CD14-positive monocyte (primary cell): ENCODE measurements at regions not wholly inside any gene's neighbourhood (a gene's known extent, or its start where the extent isn't known, plus 50 kb on each side); places are given as distances from the start of the nearest gene placed in this dataset.

Experiments
- DNase-seq, 3 donors: peaks; one replicate each; pipeline ENCODE4 v3.0.0-alpha.2; 2011 to 2022
- H2AFZ ChIP-seq: 2 replicates; pipeline ENCODE4 v1.6.0; 2012; ENCODE audit warnings: mild to moderate bottlenecking, low read depth, low read length, inconsistent platforms; ENCODE audit not compliant: insufficient read depth, poor library complexity, severe bottlenecking
- H3K27ac ChIP-seq, 2 donors: 1 replicate in 1 of 2; 2 replicates in 1 of 2; pipeline ENCODE4 v1.5.1; 2012 to 2013; ENCODE audit warnings: low read length in 2 of 2, control low read depth in 1 of 2, inconsistent platforms in 1 of 2, low read depth in 1 of 2, mild to moderate bottlenecking in 1 of 2
- H3K27me3 ChIP-seq, 2 donors: one replicate each; pipeline versions ENCODE4 v1.6.0 to v1.6.1; 2011 to 2013; ENCODE audit warnings: low read length in 2 of 2; ENCODE audit not compliant: control insufficient read depth in 2 of 2, insufficient read depth in 2 of 2
- H3K36me3 ChIP-seq, 2 donors: replicated peaks in 1 of 2; 1 replicate in 1 of 2; 2 replicates in 1 of 2; pipeline versions ENCODE4 v1.5.1 to v1.6.1; 2012 to 2013; ENCODE audit warnings: low read length in 2 of 2, control low read depth in 1 of 2, inconsistent platforms in 1 of 2, mild to moderate bottlenecking in 1 of 2; ENCODE audit not compliant: insufficient read depth in 2 of 2, control insufficient read depth in 1 of 2
- H3K4me1 ChIP-seq, 2 donors: 1 replicate in 1 of 2; 2 replicates in 1 of 2; pipeline versions ENCODE4 v1.5.1 to v1.6.1; 2012 to 2013; ENCODE audit warnings: low read length in 2 of 2, control low read depth in 1 of 2, inconsistent platforms in 1 of 2, mild to moderate bottlenecking in 1 of 2, moderate library complexity in 1 of 2; ENCODE audit not compliant: insufficient read depth in 2 of 2, control insufficient read depth in 1 of 2
- H3K4me2 ChIP-seq: replicated peaks from 2 replicates; pipeline ENCODE3; 2012; ENCODE audit warnings: low read length, moderate library complexity, mild to moderate bottlenecking; ENCODE audit not compliant: poor library complexity, severe bottlenecking; ENCODE audit errors: extremely low read depth
- H3K4me3 ChIP-seq, 3 experiments: fragments of 200-600 bp in 1 of 3; sonication (generic) in 1 of 3; replicated peaks in 1 of 3; 1 replicate in 2 of 3; 2 replicates in 1 of 3; pipeline ENCODE4 v1.5.1; 2011 to 2013; ENCODE audit warnings: low read length in 3 of 3, mild to moderate bottlenecking in 3 of 3, control low read depth in 2 of 3, low read depth in 2 of 3, inconsistent platforms in 1 of 3, moderate library complexity in 1 of 3
- H3K79me2 ChIP-seq: 2 replicates; pipeline ENCODE4 v1.6.0; 2012; ENCODE audit warnings: mild to moderate bottlenecking, control low read depth, inconsistent platforms, low read length, moderate library complexity; ENCODE audit not compliant: insufficient read depth
- H3K9ac ChIP-seq: 2 replicates; pipeline ENCODE4 v1.6.0; 2017; ENCODE audit warnings: low read length, mild to moderate bottlenecking; ENCODE audit not compliant: insufficient read depth, poor library complexity, severe bottlenecking
- H3K9me3 ChIP-seq, 2 donors: replicated peaks in 1 of 2; 1 replicate in 1 of 2; 2 replicates in 1 of 2; pipeline versions ENCODE4 v1.5.1 to v1.6.1; 2012 to 2013; ENCODE audit warnings: low read length in 2 of 2, control low read depth in 1 of 2; ENCODE audit not compliant: control insufficient read depth in 1 of 2, insufficient read depth in 1 of 2
- H4K20me1 ChIP-seq: 2 replicates; pipeline ENCODE4 v1.6.0; 2012; ENCODE audit warnings: mild to moderate bottlenecking, low read length, control low read depth, moderate library complexity; ENCODE audit not compliant: insufficient read depth
- H3K27ac Mint-ChIP-seq, 7 donors: one replicate each; pipeline ENCODE4 v1.8.0; 2020; ENCODE audit warnings: mild to moderate bottlenecking in 7 of 7, mixed read lengths in 7 of 7, moderate library complexity in 6 of 7, inconsistent platforms in 2 of 7
- H3K27me3 Mint-ChIP-seq, 3 donors: one replicate each; pipeline ENCODE4 v1.8.0; 2021 to 2022; ENCODE audit warnings: low read depth in 3 of 3, mild to moderate bottlenecking in 3 of 3, mixed read lengths in 3 of 3, moderate library complexity in 3 of 3, inconsistent platforms in 1 of 3
- H3K36me3 Mint-ChIP-seq, 2 donors: one replicate each; pipeline ENCODE4 v1.8.0; 2020; ENCODE audit warnings: mixed read lengths in 2 of 2, inconsistent platforms in 1 of 2, mild to moderate bottlenecking in 1 of 2
- H3K4me1 Mint-ChIP-seq: one replicate; pipeline ENCODE4 v1.8.0; 2020; ENCODE audit warnings: mild to moderate bottlenecking, mixed read lengths
- H3K4me3 Mint-ChIP-seq, 2 donors: one replicate each; pipeline ENCODE4 v1.8.0; 2020; ENCODE audit warnings: mild to moderate bottlenecking in 2 of 2, mixed read lengths in 2 of 2, moderate library complexity in 1 of 2
- H3K9me3 Mint-ChIP-seq, 7 donors: one replicate each; pipeline ENCODE4 v1.8.0; 2020 to 2022; ENCODE audit warnings: mixed read lengths in 7 of 7, mild to moderate bottlenecking in 6 of 7, moderate library complexity in 6 of 7, inconsistent platforms in 2 of 7
- WGBS: methylation state at CpG from one replicate; pipeline ENCODE4 v1.1.5; 2013; ENCODE audit warnings: missing lambda C conversion rate; ENCODE audit not compliant: insufficient coverage; 5-methylcytosine and 5-hydroxymethylcytosine counted together
- intact Hi-C, 2 donors: fragments of 100-400 bp; cut with micrococcal nuclease; formaldehyde crosslinking; loops; one replicate each; pipeline versions ENCODE4 v1.15.0 to v1.15.1; 2023
- TF ChIP-seq, protein P1 (sequence below): fragments of 200-600 bp; IDR thresholded peaks from one replicate; pipeline ENCODE4 v1.8.0; 2022; ENCODE audit warnings: antibody characterized with exemption, mild to moderate bottlenecking

DNA sequence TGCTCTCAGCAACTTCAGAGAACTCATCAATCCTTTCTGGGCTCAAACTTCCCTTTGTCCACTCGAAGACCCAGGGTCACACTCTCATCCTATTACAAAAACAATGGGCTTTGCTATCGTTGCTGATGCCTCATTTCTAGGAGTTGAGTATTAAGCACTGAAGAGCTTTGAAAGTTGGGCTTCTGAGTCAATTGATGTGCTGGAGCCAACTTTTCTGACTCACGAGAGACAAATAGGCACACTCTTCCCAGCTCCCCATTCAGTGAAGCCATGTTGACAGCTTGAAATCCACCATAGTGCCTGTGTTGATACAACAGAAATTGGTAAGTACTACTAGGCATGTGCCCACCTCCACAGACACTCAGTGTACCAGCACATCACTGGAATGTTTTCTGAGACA is 97.5 kb upstream of the PRSS58 start:
- H3K79me2 ChIP-seq: no peaks in the 10 kb centered on the region
- no peak overlapping the region for H3K4me2 ChIP-seq
- WGBS: no CpG with 5 or more reads among the region's 3 CpGs
- intact Hi-C loops: no loop called here
- TF ChIP-seq, protein P1, sequence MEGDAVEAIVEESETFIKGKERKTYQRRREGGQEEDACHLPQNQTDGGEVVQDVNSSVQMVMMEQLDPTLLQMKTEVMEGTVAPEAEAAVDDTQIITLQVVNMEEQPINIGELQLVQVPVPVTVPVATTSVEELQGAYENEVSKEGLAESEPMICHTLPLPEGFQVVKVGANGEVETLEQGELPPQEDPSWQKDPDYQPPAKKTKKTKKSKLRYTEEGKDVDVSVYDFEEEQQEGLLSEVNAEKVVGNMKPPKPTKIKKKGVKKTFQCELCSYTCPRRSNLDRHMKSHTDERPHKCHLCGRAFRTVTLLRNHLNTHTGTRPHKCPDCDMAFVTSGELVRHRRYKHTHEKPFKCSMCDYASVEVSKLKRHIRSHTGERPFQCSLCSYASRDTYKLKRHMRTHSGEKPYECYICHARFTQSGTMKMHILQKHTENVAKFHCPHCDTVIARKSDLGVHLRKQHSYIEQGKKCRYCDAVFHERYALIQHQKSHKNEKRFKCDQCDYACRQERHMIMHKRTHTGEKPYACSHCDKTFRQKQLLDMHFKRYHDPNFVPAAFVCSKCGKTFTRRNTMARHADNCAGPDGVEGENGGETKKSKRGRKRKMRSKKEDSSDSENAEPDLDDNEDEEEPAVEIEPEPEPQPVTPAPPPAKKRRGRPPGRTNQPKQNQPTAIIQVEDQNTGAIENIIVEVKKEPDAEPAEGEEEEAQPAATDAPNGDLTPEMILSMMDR: no peak
- no peak overlapping the region for H2AFZ ChIP-seq
- no peak overlapping the region for H3K4me3 Mint-ChIP-seq
- no peaks in the 10 kb centered on the region for H3K9me3 ChIP-seq
- no peak overlapping the region for H3K27ac ChIP-seq
- peaks cover 0 to 4% (median 0%) of the 10 kb centered on the region in 7 donors for H3K9me3 Mint-ChIP-seq
- no peak overlapping the region for H3K4me3 ChIP-seq
- peaks cover 29% of the 10 kb centered on the region for H3K4me1 Mint-ChIP-seq
- H3K36me3 Mint-ChIP-seq: no peaks in the 10 kb centered on the region
- H3K4me1 ChIP-seq: peaks cover 14 to 22% of the 10 kb centered on the region in 2 donors
- no peaks in the 10 kb centered on the region for H3K36me3 ChIP-seq
- DNase-seq: no peak
- no peak overlapping the region for H3K9ac ChIP-seq
- H3K27me3 ChIP-seq: no peaks in the 10 kb centered on the region
- no peaks in the 10 kb centered on the region for H4K20me1 ChIP-seq
- H3K27ac Mint-ChIP-seq: no peak overlapping the region
- H3K27me3 Mint-ChIP-seq: peaks cover 0 to 3% (median 0%) of the 10 kb centered on the region in 3 donors

DNA sequence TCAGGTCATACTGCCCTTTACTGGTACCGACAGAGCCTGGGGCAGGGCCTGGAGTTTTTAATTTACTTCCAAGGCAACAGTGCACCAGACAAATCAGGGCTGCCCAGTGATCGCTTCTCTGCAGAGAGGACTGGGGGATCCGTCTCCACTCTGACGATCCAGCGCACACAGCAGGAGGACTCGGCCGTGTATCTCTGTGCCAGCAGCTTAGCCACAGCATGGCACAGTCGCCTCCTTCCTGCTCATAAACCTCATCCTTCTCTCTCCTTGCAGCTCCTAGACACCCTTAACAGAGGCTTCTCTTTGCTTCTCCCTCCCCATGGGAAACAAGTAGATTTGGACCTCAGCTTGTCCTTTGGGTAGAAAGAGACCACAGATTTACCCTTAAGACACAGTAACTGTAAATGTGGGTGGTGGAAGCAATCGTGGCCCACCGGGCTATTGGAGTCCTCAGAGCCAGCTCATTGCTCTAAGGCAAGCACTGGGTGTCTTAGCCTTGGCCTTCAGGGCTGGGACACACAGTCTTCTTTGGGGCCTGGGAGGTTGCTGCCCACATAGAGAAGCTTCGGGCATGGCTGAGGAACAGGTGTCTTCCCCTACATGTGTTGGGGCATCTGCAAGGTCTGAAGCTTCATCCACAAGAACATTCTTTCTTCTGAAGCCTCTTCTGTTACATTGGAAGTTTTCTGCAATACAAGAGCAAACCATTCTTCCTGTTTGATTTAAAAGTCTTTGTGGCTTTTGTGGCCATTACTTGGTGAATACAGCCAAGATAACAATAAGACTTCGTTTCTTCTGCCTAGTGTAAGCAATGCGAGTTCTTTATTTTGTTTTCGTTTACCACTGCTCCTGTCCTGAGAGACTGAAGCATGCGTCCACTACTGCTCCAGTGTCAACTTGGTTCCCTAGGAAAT is 95.5 kb upstream of the PRSS58 start:
- Mint-ChIP-seq H3K4me1 (peaks cover 29% of the 10 kb centered on the region), H3K36me3 (no peaks in the 10 kb centered on the region), H3K9me3 (peaks cover 0 to 4% (median 0%) of the 10 kb centered on the region in 7 donors), H3K27me3 (peaks cover 0 to 3% (median 0%) of the 10 kb centered on the region in 3 donors), H3K27ac (peak overlapping the region in 5 of 7 donors; percentile 4 to 88 (median 78)), H3K4me3 (peak overlapping the region; percentile 31 to 78)
- Histone ChIP-seq H3K27ac (peak overlapping the region in 1 of 2 donors; percentile 81), H3K9me3 (no peaks in the 10 kb centered on the region), H3K27me3 (no peaks in the 10 kb centered on the region), H2AFZ (peak overlapping the region; percentile 86), H3K9ac (peak overlapping the region; percentile 42), H3K4me3 (peak overlapping the region in 2 of 3 experiments; percentile 28 to 69), H4K20me1 (no peaks in the 10 kb centered on the region), H3K4me2 (peak overlapping the region; percentile 56), H3K4me1 (peaks cover 14 to 22% of the 10 kb centered on the region in 2 donors), H3K79me2 (no peaks in the 10 kb centered on the region), H3K36me3 (no peaks in the 10 kb centered on the region)
- no peak for DNase-seq
- 65% methylated on average over 8 of the region's 15 CpGs for WGBS
- intact Hi-C loops: no loop called here
- TF ChIP-seq, protein P1: no peak
